ENCODE measurements at regions not wholly inside any gene's neighbourhood (a gene's known extent, or its start where the extent isn't known, plus 50 kb on each side); places are given as distances from the start of the nearest gene placed in this dataset.

GRCh38 chr13:77437267-77437666, 98.2 kb upstream of the SCEL start:
- no peak overlapping the region for H3K4me3 Mint-ChIP-seq
- TF ChIP-seq, protein P1, sequence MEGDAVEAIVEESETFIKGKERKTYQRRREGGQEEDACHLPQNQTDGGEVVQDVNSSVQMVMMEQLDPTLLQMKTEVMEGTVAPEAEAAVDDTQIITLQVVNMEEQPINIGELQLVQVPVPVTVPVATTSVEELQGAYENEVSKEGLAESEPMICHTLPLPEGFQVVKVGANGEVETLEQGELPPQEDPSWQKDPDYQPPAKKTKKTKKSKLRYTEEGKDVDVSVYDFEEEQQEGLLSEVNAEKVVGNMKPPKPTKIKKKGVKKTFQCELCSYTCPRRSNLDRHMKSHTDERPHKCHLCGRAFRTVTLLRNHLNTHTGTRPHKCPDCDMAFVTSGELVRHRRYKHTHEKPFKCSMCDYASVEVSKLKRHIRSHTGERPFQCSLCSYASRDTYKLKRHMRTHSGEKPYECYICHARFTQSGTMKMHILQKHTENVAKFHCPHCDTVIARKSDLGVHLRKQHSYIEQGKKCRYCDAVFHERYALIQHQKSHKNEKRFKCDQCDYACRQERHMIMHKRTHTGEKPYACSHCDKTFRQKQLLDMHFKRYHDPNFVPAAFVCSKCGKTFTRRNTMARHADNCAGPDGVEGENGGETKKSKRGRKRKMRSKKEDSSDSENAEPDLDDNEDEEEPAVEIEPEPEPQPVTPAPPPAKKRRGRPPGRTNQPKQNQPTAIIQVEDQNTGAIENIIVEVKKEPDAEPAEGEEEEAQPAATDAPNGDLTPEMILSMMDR (conservative IDR thresholded peaks at IDR 0.05) = no peak
- DNase-seq (ENCODE audit: low read depth, low spot score) = no peak
- peaks cover 3% of the 10 kb centered on the region for H3K9me3 Mint-ChIP-seq
- H3K4me1 Mint-ChIP-seq = no peaks in the 10 kb centered on the region
- no peaks in the 10 kb centered on the region for H3K27me3 Mint-ChIP-seq (ENCODE audit: low read depth)
- no peaks in the 10 kb centered on the region for H3K36me3 Mint-ChIP-seq (ENCODE audit: low read depth)
- no peak overlapping the region for H3K27ac Mint-ChIP-seq (ENCODE audit: unreplicated experiment)

DNA sequence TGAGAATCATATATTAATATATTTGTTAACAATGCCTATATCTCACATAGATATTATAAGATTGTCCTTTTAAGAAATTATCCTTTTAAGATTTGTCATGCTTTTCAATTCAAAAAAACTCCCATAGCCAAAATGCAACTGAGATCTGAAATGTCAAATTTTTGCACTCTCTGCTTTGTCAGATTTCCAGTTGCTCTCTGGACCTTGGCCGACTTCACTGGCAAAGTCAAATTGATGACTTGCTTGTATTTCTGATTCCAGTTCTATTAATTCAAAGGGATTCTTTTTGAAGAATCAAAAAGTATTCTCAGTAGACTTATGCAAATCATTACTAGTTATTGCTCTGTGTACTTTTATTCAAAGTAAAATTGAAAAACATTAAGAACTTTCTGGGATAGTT, 101.2 kb upstream of the SCEL start:
- H3K4me3 Mint-ChIP-seq = no peak overlapping the region

DNA sequence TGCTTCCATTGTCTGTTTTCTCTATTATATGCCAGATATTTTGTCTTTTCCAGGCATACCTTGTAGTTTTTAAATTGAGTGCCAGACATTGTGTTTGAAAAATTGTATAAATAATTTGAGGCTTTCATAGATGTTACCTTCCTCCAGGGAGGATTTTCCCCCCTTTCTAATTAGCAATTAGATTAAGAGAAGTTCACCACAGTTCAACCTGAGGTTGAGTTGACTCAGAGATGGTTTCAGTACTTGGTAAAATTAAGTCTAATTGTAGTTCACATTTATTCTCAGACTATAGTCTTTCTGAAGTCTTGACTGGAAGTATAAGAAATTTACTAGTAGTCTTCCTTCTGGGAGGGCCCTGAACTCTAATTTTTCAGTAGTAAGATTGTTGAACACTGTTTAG, 104.1 kb upstream of the SCEL start:
- no peaks in the 10 kb centered on the region for H3K27me3 Mint-ChIP-seq (ENCODE audit: low read depth)
- TF ChIP-seq, protein P1 (conservative IDR thresholded peaks at IDR 0.05) = no peak
- H3K9me3 Mint-ChIP-seq = no peaks in the 10 kb centered on the region
- no peak overlapping the region for H3K27ac Mint-ChIP-seq (ENCODE audit: unreplicated experiment)
- no peaks in the 10 kb centered on the region for H3K36me3 Mint-ChIP-seq (ENCODE audit: low read depth)
- no peak overlapping the region for H3K4me3 Mint-ChIP-seq
- DNase-seq (ENCODE audit: low read depth, low spot score) = no peak
- H3K4me1 Mint-ChIP-seq = no peaks in the 10 kb centered on the region

More for the DNA sequence above, 101.2 kb upstream of the SCEL start:
- no peaks in the 10 kb centered on the region for H3K4me1 Mint-ChIP-seq
- TF ChIP-seq, protein P1 (conservative IDR thresholded peaks at IDR 0.05) = no peak
- DNase-seq (ENCODE audit: low read depth, low spot score) = no peak
- no peak overlapping the region for H3K27ac Mint-ChIP-seq (ENCODE audit: unreplicated experiment)
- no peaks in the 10 kb centered on the region for H3K36me3 Mint-ChIP-seq (ENCODE audit: low read depth)
- H3K9me3 Mint-ChIP-seq = peaks cover 1% of the 10 kb centered on the region
- H3K27me3 Mint-ChIP-seq (ENCODE audit: low read depth) = no peaks in the 10 kb centered on the region

DNA sequence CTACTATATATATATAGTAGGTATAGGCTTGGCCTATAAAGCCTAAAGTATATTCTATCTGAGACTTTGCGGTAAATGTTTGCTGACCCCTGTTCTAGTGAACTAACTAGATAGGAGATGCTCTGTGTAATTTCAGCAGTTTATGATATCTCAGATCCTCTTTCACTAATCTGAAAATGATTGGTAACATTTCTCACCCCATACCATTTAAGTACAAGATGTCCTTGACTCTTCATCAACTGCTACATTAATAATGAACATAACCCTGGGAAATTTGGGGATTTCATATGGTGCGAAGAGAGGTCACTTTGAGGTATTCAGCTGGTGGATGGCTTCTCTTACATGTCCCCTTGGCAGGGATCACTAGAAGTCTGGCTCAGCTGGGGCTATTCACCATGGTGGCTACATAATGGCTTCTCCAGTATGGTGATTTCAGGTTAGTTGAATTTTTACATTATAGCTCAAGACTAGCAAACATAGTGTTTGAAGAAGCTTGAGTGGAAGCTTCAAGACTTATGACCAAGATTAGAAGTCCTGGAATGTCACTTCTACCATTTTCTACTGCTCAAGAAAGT, 103.6 kb upstream of the MYCBP2 start:
- Mint-ChIP-seq H3K27ac (ENCODE audit: unreplicated experiment) (no peak overlapping the region), H3K27me3 (ENCODE audit: low read depth) (no peaks in the 10 kb centered on the region), H3K4me3 (no peak overlapping the region), H3K4me1 (no peaks in the 10 kb centered on the region), H3K9me3 (no peaks in the 10 kb centered on the region), H3K36me3 (ENCODE audit: low read depth) (no peaks in the 10 kb centered on the region)
- DNase-seq (ENCODE audit: low read depth, low spot score) = no peak
- TF ChIP-seq, protein P1 (conservative IDR thresholded peaks at IDR 0.05) = no peak

DNA sequence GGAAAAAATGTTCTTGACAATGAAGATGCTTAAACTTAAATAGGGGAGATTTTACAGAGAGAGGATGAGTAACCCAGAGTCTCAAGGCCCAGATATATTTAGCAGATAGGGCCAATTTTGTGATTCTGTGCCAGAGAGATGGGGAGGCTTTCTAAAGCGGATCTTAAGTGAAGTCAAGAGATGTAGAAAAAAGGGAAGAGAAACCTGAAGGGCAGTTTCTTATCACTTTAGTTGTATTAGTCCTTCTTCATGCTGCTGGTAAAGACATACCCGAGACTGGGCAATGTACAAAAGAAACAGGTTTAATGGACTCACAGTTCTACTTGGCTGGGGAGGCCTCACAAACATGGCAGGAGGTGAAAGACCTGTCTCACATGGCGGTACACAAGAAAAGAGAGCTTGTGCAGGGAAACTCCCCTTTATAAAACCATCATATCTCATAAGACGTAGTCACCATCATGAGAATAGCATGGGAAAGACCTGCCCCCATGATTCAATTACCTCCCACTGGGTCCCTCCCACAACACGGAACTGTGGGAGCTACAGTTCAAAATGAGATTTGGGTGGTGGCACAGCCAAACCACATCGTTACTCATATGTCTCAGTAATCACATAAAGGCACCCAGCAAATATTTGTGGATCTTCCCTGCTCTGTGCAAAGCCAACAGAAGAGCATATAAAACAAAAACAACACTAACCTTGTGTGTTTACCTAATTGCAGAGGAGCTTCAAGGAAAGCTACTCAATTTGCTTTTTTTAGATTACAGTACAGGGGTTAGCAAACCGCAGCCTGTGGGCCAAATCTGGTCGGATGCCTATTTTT, 102.6 kb upstream of the MYCBP2 start:
- TF ChIP-seq, protein P1 (conservative IDR thresholded peaks at IDR 0.05) = no peak
- no peak for DNase-seq (ENCODE audit: low read depth, low spot score)
- Mint-ChIP-seq H3K4me3 (no peak overlapping the region), H3K9me3 (no peaks in the 10 kb centered on the region), H3K27me3 (ENCODE audit: low read depth) (no peaks in the 10 kb centered on the region), H3K36me3 (ENCODE audit: low read depth) (no peaks in the 10 kb centered on the region), H3K27ac (ENCODE audit: unreplicated experiment) (no peak overlapping the region), H3K4me1 (no peaks in the 10 kb centered on the region)

Data from neural crest cell (in vitro differentiated cells).